ENCODE measurements at regions not wholly inside any gene's neighbourhood (a gene's known extent, or its start where the extent isn't known, plus 50 kb on each side); places are given as distances from the start of the nearest gene placed in this dataset.

GRCh38 chr9:515665-516064 is 301.0 kb downstream of the DOCK8 start:
- no peak for DNase-seq

- no peak for DNase-seq
Observed at GRCh38 chr9:517993-518392, 303.3 kb downstream of the DOCK8 start.

GRCh38 chr9:518540-518939 is 303.9 kb downstream of the DOCK8 start:
- DNase-seq: no peak

GRCh38 chr9:519579-519978 is 304.9 kb downstream of the DOCK8 start:
- DNase-seq: no peak

GRCh38 chr9:520302-520701 is 305.6 kb downstream of the DOCK8 start:
- DNase-seq: no peak

GRCh38 chr9:522190-522589 is 307.5 kb downstream of the DOCK8 start:
- no peak for DNase-seq

GRCh38 chr9:522658-523057 is 308.0 kb downstream of the DOCK8 start:
- DNase-seq: no peak

- DNase-seq: no peak
Observed at GRCh38 chr9:523444-523843, 308.8 kb downstream of the DOCK8 start.

- DNase-seq: no peak
Observed at GRCh38 chr9:524008-524407, 309.3 kb downstream of the DOCK8 start.

GRCh38 chr9:526904-527591 is 312.4 kb downstream of the DOCK8 start:
- no peak for DNase-seq

GRCh38 chr9:529731-530130 is 311.8 kb upstream of the DMRT1 start:
- DNase-seq: no peak

- DNase-seq: peak in 5 of 56 donors; percentile 4 to 34 (median 8)
Observed at GRCh38 chr9:530681-531080, 310.8 kb upstream of the DMRT1 start.

GRCh38 chr9:532707-533106 is 308.8 kb upstream of the DMRT1 start:
- no peak for DNase-seq

GRCh38 chr9:534886-535285 is 306.6 kb upstream of the DMRT1 start:
- DNase-seq: peak in 54 of 56 donors; percentile 6 to 90 (median 72)

GRCh38 chr9:535356-535755 is 306.1 kb upstream of the DMRT1 start:
- DNase-seq: no peak

GRCh38 chr9:536597-537511 is 304.6 kb upstream of the DMRT1 start:
- DNase-seq: no peak

GRCh38 chr9:543478-543877 is 298.0 kb upstream of the DMRT1 start:
- no peak for DNase-seq

GRCh38 chr9:545480-545879 is 296.0 kb upstream of the DMRT1 start:
- DNase-seq: peak in 4 of 56 donors; percentile 13 to 33 (median 18)

- DNase-seq: no peak
Observed at GRCh38 chr9:546235-546634, 295.3 kb upstream of the DMRT1 start.

GRCh38 chr9:546797-547223 is 294.7 kb upstream of the DMRT1 start:
- peak in 31 of 56 donors; percentile 4 to 69 (median 29) for DNase-seq

- DNase-seq: no peak
Observed at GRCh38 chr9:547314-547713, 294.2 kb upstream of the DMRT1 start.

GRCh38 chr9:549455-549997 is 292.0 kb upstream of the DMRT1 start:
- DNase-seq: no peak

Data from amygdala (tissue), 56 donors.